CD14-positive monocyte (primary cell): ENCODE measurements at regions not wholly inside any gene's neighbourhood (a gene's known extent, or its start where the extent isn't known, plus 50 kb on each side); places are given as distances from the start of the nearest gene placed in this dataset.

Experiments used
- DNase-seq, 3 donors: peaks; one replicate each; pipeline ENCODE4 v3.0.0-alpha.2; 2011 to 2022
- H2AFZ ChIP-seq: 2 replicates; pipeline ENCODE4 v1.6.0; 2012; ENCODE audit warnings: mild to moderate bottlenecking, low read depth, low read length, inconsistent platforms; ENCODE audit not compliant: insufficient read depth, poor library complexity, severe bottlenecking
- H3K27ac ChIP-seq, 2 donors: 1 replicate in 1 of 2; 2 replicates in 1 of 2; pipeline ENCODE4 v1.5.1; 2012 to 2013; ENCODE audit warnings: low read length in 2 of 2, control low read depth in 1 of 2, inconsistent platforms in 1 of 2, low read depth in 1 of 2, mild to moderate bottlenecking in 1 of 2
- H3K27me3 ChIP-seq, 2 donors: one replicate each; pipeline versions ENCODE4 v1.6.0 to v1.6.1; 2011 to 2013; ENCODE audit warnings: low read length in 2 of 2; ENCODE audit not compliant: control insufficient read depth in 2 of 2, insufficient read depth in 2 of 2
- H3K36me3 ChIP-seq, 2 donors: replicated peaks in 1 of 2; 1 replicate in 1 of 2; 2 replicates in 1 of 2; pipeline versions ENCODE4 v1.5.1 to v1.6.1; 2012 to 2013; ENCODE audit warnings: low read length in 2 of 2, control low read depth in 1 of 2, inconsistent platforms in 1 of 2, mild to moderate bottlenecking in 1 of 2; ENCODE audit not compliant: insufficient read depth in 2 of 2, control insufficient read depth in 1 of 2
- H3K4me1 ChIP-seq, 2 donors: 1 replicate in 1 of 2; 2 replicates in 1 of 2; pipeline versions ENCODE4 v1.5.1 to v1.6.1; 2012 to 2013; ENCODE audit warnings: low read length in 2 of 2, control low read depth in 1 of 2, inconsistent platforms in 1 of 2, mild to moderate bottlenecking in 1 of 2, moderate library complexity in 1 of 2; ENCODE audit not compliant: insufficient read depth in 2 of 2, control insufficient read depth in 1 of 2
- H3K4me2 ChIP-seq: replicated peaks from 2 replicates; pipeline ENCODE3; 2012; ENCODE audit warnings: low read length, moderate library complexity, mild to moderate bottlenecking; ENCODE audit not compliant: poor library complexity, severe bottlenecking; ENCODE audit errors: extremely low read depth
- H3K4me3 ChIP-seq, 3 experiments: fragments of 200-600 bp in 1 of 3; sonication (generic) in 1 of 3; replicated peaks in 1 of 3; 1 replicate in 2 of 3; 2 replicates in 1 of 3; pipeline ENCODE4 v1.5.1; 2011 to 2013; ENCODE audit warnings: low read length in 3 of 3, mild to moderate bottlenecking in 3 of 3, control low read depth in 2 of 3, low read depth in 2 of 3, inconsistent platforms in 1 of 3, moderate library complexity in 1 of 3
- H3K79me2 ChIP-seq: 2 replicates; pipeline ENCODE4 v1.6.0; 2012; ENCODE audit warnings: mild to moderate bottlenecking, control low read depth, inconsistent platforms, low read length, moderate library complexity; ENCODE audit not compliant: insufficient read depth
- H3K9ac ChIP-seq: 2 replicates; pipeline ENCODE4 v1.6.0; 2017; ENCODE audit warnings: low read length, mild to moderate bottlenecking; ENCODE audit not compliant: insufficient read depth, poor library complexity, severe bottlenecking
- H3K9me3 ChIP-seq, 2 donors: replicated peaks in 1 of 2; 1 replicate in 1 of 2; 2 replicates in 1 of 2; pipeline versions ENCODE4 v1.5.1 to v1.6.1; 2012 to 2013; ENCODE audit warnings: low read length in 2 of 2, control low read depth in 1 of 2; ENCODE audit not compliant: control insufficient read depth in 1 of 2, insufficient read depth in 1 of 2
- H4K20me1 ChIP-seq: 2 replicates; pipeline ENCODE4 v1.6.0; 2012; ENCODE audit warnings: mild to moderate bottlenecking, low read length, control low read depth, moderate library complexity; ENCODE audit not compliant: insufficient read depth
- H3K27ac Mint-ChIP-seq, 7 donors: one replicate each; pipeline ENCODE4 v1.8.0; 2020; ENCODE audit warnings: mild to moderate bottlenecking in 7 of 7, mixed read lengths in 7 of 7, moderate library complexity in 6 of 7, inconsistent platforms in 2 of 7
- H3K27me3 Mint-ChIP-seq, 3 donors: one replicate each; pipeline ENCODE4 v1.8.0; 2021 to 2022; ENCODE audit warnings: low read depth in 3 of 3, mild to moderate bottlenecking in 3 of 3, mixed read lengths in 3 of 3, moderate library complexity in 3 of 3, inconsistent platforms in 1 of 3
- H3K36me3 Mint-ChIP-seq, 2 donors: one replicate each; pipeline ENCODE4 v1.8.0; 2020; ENCODE audit warnings: mixed read lengths in 2 of 2, inconsistent platforms in 1 of 2, mild to moderate bottlenecking in 1 of 2
- H3K4me1 Mint-ChIP-seq: one replicate; pipeline ENCODE4 v1.8.0; 2020; ENCODE audit warnings: mild to moderate bottlenecking, mixed read lengths
- H3K4me3 Mint-ChIP-seq, 2 donors: one replicate each; pipeline ENCODE4 v1.8.0; 2020; ENCODE audit warnings: mild to moderate bottlenecking in 2 of 2, mixed read lengths in 2 of 2, moderate library complexity in 1 of 2
- H3K9me3 Mint-ChIP-seq, 7 donors: one replicate each; pipeline ENCODE4 v1.8.0; 2020 to 2022; ENCODE audit warnings: mixed read lengths in 7 of 7, mild to moderate bottlenecking in 6 of 7, moderate library complexity in 6 of 7, inconsistent platforms in 2 of 7
- CTCF ChIP-seq: fragments of 200-600 bp; IDR thresholded peaks from one replicate; pipeline ENCODE4 v1.8.0; 2022; ENCODE audit warnings: antibody characterized with exemption, mild to moderate bottlenecking
- WGBS: methylation state at CpG from one replicate; pipeline ENCODE4 v1.1.5; 2013; ENCODE audit warnings: missing lambda C conversion rate; ENCODE audit not compliant: insufficient coverage; 5-methylcytosine and 5-hydroxymethylcytosine counted together
- intact Hi-C, 2 donors: fragments of 100-400 bp; cut with micrococcal nuclease; formaldehyde crosslinking; loops; one replicate each; pipeline versions ENCODE4 v1.15.0 to v1.15.1; 2023

- Mint-ChIP-seq H3K36me3 (no peaks in the 10 kb centered on the region), H3K4me1 (no peaks in the 10 kb centered on the region), H3K4me3 (no peak overlapping the region), H3K27me3 (peaks cover 2 to 6% (median 2%) of the 10 kb centered on the region in 3 donors), H3K27ac (no peak overlapping the region), H3K9me3 (no peaks in the 10 kb centered on the region)
- Histone ChIP-seq H3K79me2 (no peaks in the 10 kb centered on the region), H3K27me3 (no peaks in the 10 kb centered on the region), H3K4me1 (no peaks in the 10 kb centered on the region), H2AFZ (no peak overlapping the region), H4K20me1 (no peaks in the 10 kb centered on the region), H3K4me2 (no peak overlapping the region), H3K9ac (no peak overlapping the region), H3K9me3 (no peaks in the 10 kb centered on the region), H3K4me3 (no peak overlapping the region), H3K36me3 (no peaks in the 10 kb centered on the region), H3K27ac (no peak overlapping the region)
- 83% methylated on average over 10 of the region's 15 CpGs for WGBS
- DNase-seq, result no peak
- intact Hi-C loops, result no loop called here
- no peak for TF ChIP-seq CTCF
These were observed 154.1 kb downstream of the ZNF664 start for GRCh38 chr12:124126950-124127655.

- Histone ChIP-seq H4K20me1 (no peaks in the 10 kb centered on the region), H3K27ac (no peak overlapping the region), H3K4me3 (no peak overlapping the region), H3K27me3 (no peaks in the 10 kb centered on the region), H3K4me1 (no peaks in the 10 kb centered on the region), H3K9ac (no peak overlapping the region), H3K4me2 (no peak overlapping the region), H3K36me3 (no peaks in the 10 kb centered on the region), H3K79me2 (no peaks in the 10 kb centered on the region), H3K9me3 (no peaks in the 10 kb centered on the region), H2AFZ (no peak overlapping the region)
- Mint-ChIP-seq H3K27ac (no peak overlapping the region), H3K4me3 (no peak overlapping the region), H3K36me3 (no peaks in the 10 kb centered on the region), H3K4me1 (no peaks in the 10 kb centered on the region), H3K27me3 (peaks cover 2 to 9% (median 2%) of the 10 kb centered on the region in 3 donors), H3K9me3 (peaks cover 0 to 4% (median 0%) of the 10 kb centered on the region in 7 donors)
- WGBS, result 83% methylated on average over 1 of the region's 9 CpGs
- intact Hi-C loops, result no loop called here
- no peak for TF ChIP-seq CTCF
- DNase-seq, result no peak
These were observed 156.1 kb downstream of the ZNF664 start for GRCh38 chr12:124129132-124129531.
